Retinal pigment epithelial cell (primary cell): ENCODE measurements at regions not wholly inside any gene's neighbourhood (a gene's known extent, or its start where the extent isn't known, plus 50 kb on each side); places are given as distances from the start of the nearest gene placed in this dataset.
"Not testable (repeated sequence)": the region's sequence is repeated elsewhere in the genome, so short reads cannot be mapped to it uniquely, and the experiment has no call there.

Source experiments
- DNase-seq: peaks from one replicate; pipeline ENCODE4 v3.0.0-alpha.2; 2010; ENCODE audit warnings: low read depth
- H3K4me3 ChIP-seq: 2 replicates; pipeline ENCODE4 v1.5.1; 2011; ENCODE audit warnings: mild to moderate bottlenecking, low read length, control low read depth, moderate library complexity
- CTCF ChIP-seq: conservative IDR thresholded peaks from 2 replicates; pipeline ENCODE4 v1.5.1; 2011; ENCODE audit warnings: low read depth, low read length, control low read depth, inconsistent platforms

- DNase-seq: no peak
- H3K4me3 ChIP-seq: no peak overlapping the region
- no peak for TF ChIP-seq CTCF
Measured at GRCh38 chr4:128649575-128650205, 159.8 kb upstream of the JADE1 start.

GRCh38 chr4:128649161-128649560, 160.3 kb upstream of the JADE1 start:
- TF ChIP-seq CTCF: no peak
- no peak for DNase-seq

GRCh38 chr4:128648021-128648420, 161.5 kb upstream of the JADE1 start:
- no peak for TF ChIP-seq CTCF
- no peak for DNase-seq
- no peak overlapping the region for H3K4me3 ChIP-seq

More at GRCh38 chr4:128649161-128649560, 160.3 kb upstream of the JADE1 start:
- H3K4me3 ChIP-seq: no peak overlapping the region

- DNase-seq, H3K4me3 ChIP-seq: not testable (repeated sequence)
Measured at GRCh38 chr4:128646893-128647292, 162.6 kb upstream of the JADE1 start.

- not testable (repeated sequence) for H3K4me3 ChIP-seq, DNase-seq
Measured at GRCh38 chr4:128644693-128645654, 164.5 kb upstream of the JADE1 start.

- H3K4me3 ChIP-seq, DNase-seq: not testable (repeated sequence)
Measured at GRCh38 chr4:128644107-128644506, 165.4 kb upstream of the JADE1 start.

- H3K4me3 ChIP-seq, DNase-seq: not testable (repeated sequence)
Measured at GRCh38 chr4:128641566-128641965, 167.9 kb upstream of the JADE1 start.

- TF ChIP-seq CTCF: no peak
- H3K4me3 ChIP-seq: no peak overlapping the region
- no peak for DNase-seq
Measured at GRCh38 chr4:128639541-128640270, 169.8 kb upstream of the JADE1 start.

GRCh38 chr4:128636906-128637305, 172.6 kb upstream of the JADE1 start:
- no peak for DNase-seq
- H3K4me3 ChIP-seq: no peak overlapping the region
- no peak for TF ChIP-seq CTCF
